Hepatocyte (in vitro differentiated cells): ENCODE measurements at regions not wholly inside any gene's neighbourhood (a gene's known extent, or its start where the extent isn't known, plus 50 kb on each side); places are given as distances from the start of the nearest gene placed in this dataset.
"Not testable (repeated sequence)": the region's sequence is repeated elsewhere in the genome, so short reads cannot be mapped to it uniquely, and the experiment has no call there.

Source experiments
- DNase-seq: peaks from one replicate; pipeline ENCODE4 v3.0.0-alpha.2; 2016; ENCODE audit warnings: low spot score
- H2AFZ ChIP-seq: fragments of 200-600 bp; sonication (generic); 2 replicates; pipeline ENCODE4 v1.6.0; 2016; ENCODE audit warnings: antibody characterized with exemption, mild to moderate bottlenecking
- H3K27ac ChIP-seq: fragments of 200-600 bp; sonication (generic); 2 replicates; pipeline ENCODE4 v1.5.1; 2016; ENCODE audit warnings: mild to moderate bottlenecking
- H3K27me3 ChIP-seq: fragments of 200-600 bp; sonication (generic); 2 replicates; pipeline ENCODE4 v1.6.1; 2016
- H3K36me3 ChIP-seq: fragments of 200-600 bp; sonication (generic); replicated peaks from 2 replicates; pipeline ENCODE4 v1.5.1; 2016; ENCODE audit warnings: low read depth; ENCODE audit not compliant: insufficient read depth
- H3K4me1 ChIP-seq: fragments of 200-600 bp; sonication (generic); 2 replicates; pipeline ENCODE4 v1.5.1; 2016; ENCODE audit warnings: mild to moderate bottlenecking, moderate library complexity; ENCODE audit not compliant: insufficient read depth
- H3K4me2 ChIP-seq: fragments of 200-600 bp; sonication (generic); 2 replicates; pipeline ENCODE4 v1.6.0; 2016
- H3K4me3 ChIP-seq: fragments of 200-600 bp; sonication (generic); 2 replicates; pipeline ENCODE4 v1.5.1; 2016; ENCODE audit warnings: mild to moderate bottlenecking
- H3K79me2 ChIP-seq: fragments of 200-600 bp; sonication (generic); 2 replicates; pipeline ENCODE4 v1.6.0; 2017; ENCODE audit warnings: mild to moderate bottlenecking
- H3K9me2 ChIP-seq: fragments of 200-600 bp; sonication (generic); replicated peaks from 2 replicates; pipeline ENCODE4 v1.6.0; 2017; ENCODE audit warnings: mild to moderate bottlenecking; ENCODE audit not compliant: insufficient read depth
- H3K9me3 ChIP-seq: fragments of 200-600 bp; sonication (generic); 2 replicates; pipeline ENCODE4 v1.5.1; 2016; ENCODE audit warnings: low read depth, mild to moderate bottlenecking
- H4K20me1 ChIP-seq: fragments of 200-600 bp; sonication (generic); 2 replicates; pipeline ENCODE4 v1.6.0; 2016; ENCODE audit warnings: mild to moderate bottlenecking; ENCODE audit not compliant: insufficient read depth, poor library complexity, severe bottlenecking
- EZH2 ChIP-seq: fragments of 200-600 bp; sonication (generic); IDR thresholded peaks from 2 replicates; pipeline ENCODE4 v1.6.1; 2016; ENCODE audit warnings: antibody characterized with exemption, mild to moderate bottlenecking, borderline replicate concordance
- EZH2phosphoT487 ChIP-seq: fragments of 200-600 bp; sonication (generic); IDR thresholded peaks from one replicate; pipeline ENCODE4 v1.6.1; 2018; ENCODE audit warnings: antibody characterized with exemption, mild to moderate bottlenecking, low read depth, moderate library complexity; ENCODE audit not compliant: unreplicated experiment, severe bottlenecking
- WGBS: methylation state at CpG from one replicate; pipeline ENCODE4 v1.1.6; 2016; ENCODE audit warnings: low lambda C conversion rate; ENCODE audit errors: missing lambda C conversion rate; 5-methylcytosine and 5-hydroxymethylcytosine counted together
- TF ChIP-seq, protein P1 (sequence below): fragments of 200-600 bp; sonication (generic); IDR thresholded peaks from 2 replicates; pipeline ENCODE4 v1.5.1; 2016; ENCODE audit warnings: antibody characterized with exemption, mild to moderate bottlenecking; ENCODE audit not compliant: poor library complexity

GRCh38 chr11:37449146-37449545 is 851.1 kb upstream of the RAG2 start:
- Histone ChIP-seq H3K4me1 (peaks cover 21% of the 10 kb centered on the region), H3K4me2 (no peak overlapping the region), H3K79me2 (no peaks in the 10 kb centered on the region), H3K4me3 (no peak overlapping the region), H3K9me3 (no peaks in the 10 kb centered on the region), H3K27me3 (no peaks in the 10 kb centered on the region), H4K20me1 (no peaks in the 10 kb centered on the region), H3K27ac (no peak overlapping the region), H3K36me3 (no peaks in the 10 kb centered on the region), H2AFZ (peak overlapping the region; percentile 16), H3K9me2 (no peaks in the 10 kb centered on the region)
- DNase-seq = peak; percentile 72
- no peak for TF ChIP-seq EZH2phosphoT487
- TF ChIP-seq, protein P1, sequence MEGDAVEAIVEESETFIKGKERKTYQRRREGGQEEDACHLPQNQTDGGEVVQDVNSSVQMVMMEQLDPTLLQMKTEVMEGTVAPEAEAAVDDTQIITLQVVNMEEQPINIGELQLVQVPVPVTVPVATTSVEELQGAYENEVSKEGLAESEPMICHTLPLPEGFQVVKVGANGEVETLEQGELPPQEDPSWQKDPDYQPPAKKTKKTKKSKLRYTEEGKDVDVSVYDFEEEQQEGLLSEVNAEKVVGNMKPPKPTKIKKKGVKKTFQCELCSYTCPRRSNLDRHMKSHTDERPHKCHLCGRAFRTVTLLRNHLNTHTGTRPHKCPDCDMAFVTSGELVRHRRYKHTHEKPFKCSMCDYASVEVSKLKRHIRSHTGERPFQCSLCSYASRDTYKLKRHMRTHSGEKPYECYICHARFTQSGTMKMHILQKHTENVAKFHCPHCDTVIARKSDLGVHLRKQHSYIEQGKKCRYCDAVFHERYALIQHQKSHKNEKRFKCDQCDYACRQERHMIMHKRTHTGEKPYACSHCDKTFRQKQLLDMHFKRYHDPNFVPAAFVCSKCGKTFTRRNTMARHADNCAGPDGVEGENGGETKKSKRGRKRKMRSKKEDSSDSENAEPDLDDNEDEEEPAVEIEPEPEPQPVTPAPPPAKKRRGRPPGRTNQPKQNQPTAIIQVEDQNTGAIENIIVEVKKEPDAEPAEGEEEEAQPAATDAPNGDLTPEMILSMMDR = peak; percentile 78
- 36% methylated on average over 3 of the region's 3 CpGs for WGBS

DNA sequence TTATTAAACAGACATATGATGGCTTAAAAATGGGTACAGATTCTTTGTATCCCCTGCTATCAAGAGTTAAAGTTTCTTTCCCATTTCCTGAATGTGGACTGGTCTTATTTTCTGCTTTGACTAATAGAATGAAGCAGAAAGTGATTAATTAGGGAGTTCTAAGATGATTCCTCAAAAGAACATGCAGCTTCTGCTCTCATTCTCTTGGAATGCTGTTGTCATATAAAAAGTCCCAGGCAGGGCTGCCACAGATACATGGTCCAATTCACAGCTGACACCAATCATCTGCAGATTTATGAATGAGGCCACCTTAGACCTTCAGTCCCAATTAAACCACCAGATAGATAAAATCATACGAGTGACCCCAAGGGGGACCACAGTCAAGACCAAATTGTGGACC is 844.5 kb upstream of the RAG2 start:
- DNase-seq = no peak
- Histone ChIP-seq H3K4me3 (no peak overlapping the region), H3K36me3 (no peaks in the 10 kb centered on the region), H3K9me3 (no peaks in the 10 kb centered on the region), H3K27me3 (no peaks in the 10 kb centered on the region), H4K20me1 (no peaks in the 10 kb centered on the region), H3K27ac (no peak overlapping the region), H2AFZ (no peak overlapping the region), H3K4me1 (no peaks in the 10 kb centered on the region), H3K79me2 (no peaks in the 10 kb centered on the region), H3K4me2 (no peak overlapping the region), H3K9me2 (no peaks in the 10 kb centered on the region)
- WGBS = 76% methylated on average over 1 of the region's 1 CpG
- TF ChIP-seq, protein P1 = no peak
- no peak for TF ChIP-seq EZH2
- no peak for TF ChIP-seq EZH2phosphoT487

GRCh38 chr11:37431633-37432230 is 833.7 kb upstream of the RAG2 start:
- not testable (repeated sequence) for H3K9me3 ChIP-seq, H3K27me3 ChIP-seq, DNase-seq, H3K4me1 ChIP-seq, H4K20me1 ChIP-seq, H3K4me3 ChIP-seq, H3K9me2 ChIP-seq, H3K27ac ChIP-seq, H3K36me3 ChIP-seq, H3K4me2 ChIP-seq, H2AFZ ChIP-seq, H3K79me2 ChIP-seq
- 95% methylated on average over 24 of the region's 29 CpGs for WGBS

- 94% methylated on average over 16 of the region's 26 CpGs for WGBS
- H4K20me1 ChIP-seq, H3K9me2 ChIP-seq, H3K9me3 ChIP-seq, H3K36me3 ChIP-seq, H3K79me2 ChIP-seq, H3K4me2 ChIP-seq, H3K27me3 ChIP-seq, H3K4me1 ChIP-seq, DNase-seq, H2AFZ ChIP-seq, H3K4me3 ChIP-seq, H3K27ac ChIP-seq: not testable (repeated sequence)
These were observed 833.1 kb upstream of the RAG2 start for GRCh38 chr11:37430966-37431632.
